Transverse colon (tissue), 4 donors: ENCODE measurements at regions not wholly inside any gene's neighbourhood (a gene's known extent, or its start where the extent isn't known, plus 50 kb on each side); places are given as distances from the start of the nearest gene placed in this dataset.

Source experiments
- DNase-seq: peaks from one replicate; pipeline ENCODE4 v3.0.0-alpha.2; 2019
- H3K27ac ChIP-seq, 4 donors: fragments of 200-600 bp; sonication (generic); 2 replicates each; pipeline ENCODE4 v1.5.1; 2016 to 2018; ENCODE audit warnings: inconsistent platforms in 4 of 4
- H3K27me3 ChIP-seq: fragments of 200-600 bp; sonication (generic); 2 replicates; pipeline ENCODE4 v1.5.1; 2017; ENCODE audit warnings: inconsistent platforms
- H3K36me3 ChIP-seq, 4 donors: fragments of 200-600 bp; sonication (generic); 2 replicates each; pipeline ENCODE4 v1.5.1; 2017 to 2019; ENCODE audit warnings: inconsistent platforms in 4 of 4
- H3K4me1 ChIP-seq, 4 donors: fragments of 200-600 bp; sonication (generic); 2 replicates each; pipeline ENCODE4 v1.5.1; 2017 to 2020; ENCODE audit warnings: inconsistent platforms in 4 of 4
- H3K4me3 ChIP-seq, 4 donors: fragments of 200-600 bp; sonication (generic); 1 replicate in 1 of 4; 2 replicates in 3 of 4; pipeline versions ENCODE4 v1.5.1 to v1.6.1; 2017 to 2019; ENCODE audit warnings: inconsistent platforms in 4 of 4
- H3K9me3 ChIP-seq, 2 donors: fragments of 200-600 bp; sonication (generic); 2 replicates each; pipeline ENCODE4 v1.5.1; 2017 to 2019; ENCODE audit warnings: inconsistent platforms in 2 of 2
- CTCF ChIP-seq, 5 experiments: fragments of 200-600 bp in 3 of 5; fragments of 450-650 bp in 2 of 5; sonication (generic) in 3 of 5; IDR thresholded peaks; 1 replicate in 2 of 5; 2 replicates in 3 of 5; pipeline ENCODE4 v1.5.1; 2016 to 2017; ENCODE audit warnings: antibody characterized with exemption in 5 of 5, inconsistent platforms in 3 of 5, mild to moderate bottlenecking in 2 of 5, moderate library complexity in 1 of 5
- EP300 ChIP-seq: sonication (generic); formaldehyde crosslinking; IDR thresholded peaks from one replicate; pipeline ENCODE4 v1.6.1; 2017; ENCODE audit warnings: antibody characterized with exemption, low read depth
- POLR2A ChIP-seq: fragments of 450-650 bp; IDR thresholded peaks from one replicate; pipeline ENCODE4 v1.6.1; 2016; ENCODE audit warnings: antibody characterized with exemption, mild to moderate bottlenecking, moderate library complexity
- POLR2AphosphoS5 ChIP-seq, 3 donors: sonication (generic); formaldehyde crosslinking; IDR thresholded peaks; one replicate each; pipeline ENCODE4 v1.6.1; 2016; ENCODE audit warnings: antibody characterized with exemption in 3 of 3
- WGBS, 2 donors: methylation state at CpG; one replicate each; pipeline ENCODE4 v1.1.5; 2018; ENCODE audit warnings: low coverage in 1 of 2; 5-methylcytosine and 5-hydroxymethylcytosine counted together
- in situ Hi-C, 4 donors: fragments of 200-750 bp; cut with MboI; loops; one replicate each; pipeline versions ENCODE4 v1.15.0 to v1.15.1; 2017; ENCODE audit warnings: low sequenced_read_pairs in 3 of 4, low pct_ligation_motif_present in 1 of 4, low pct_unique_long_range_greater_than_20kb in 1 of 4
- intact Hi-C: fragments of 100-400 bp; cut with DNase I; formaldehyde crosslinking; loops from one replicate; pipeline ENCODE4 v1.15.1; 2023; ENCODE audit warnings: low total_unique reads

GRCh38 chr4:30962939-30963338 is 242.8 kb downstream of the PCDH7 start:
- DNase-seq = no peak
- Histone ChIP-seq H3K27me3 (no peaks in the 10 kb centered on the region), H3K9me3 (no peaks in the 10 kb centered on the region), H3K4me1 (no peaks in the 10 kb centered on the region), H3K4me3 (no peak overlapping the region), H3K36me3 (no peaks in the 10 kb centered on the region), H3K27ac (no peak overlapping the region)
- intact Hi-C loops = no loop called here
- in situ Hi-C loops = no loop called here
- TF ChIP-seq CTCF (IDR thresholded peaks at IDR 0.05) = no peak
- no peak for TF ChIP-seq EP300
- no peak for TF ChIP-seq POLR2AphosphoS5 (IDR thresholded peaks at IDR 0.05)
- no peak for TF ChIP-seq POLR2A

- no peak overlapping the region for H3K4me3 ChIP-seq
- TF ChIP-seq POLR2A = no peak
- WGBS, 2 donors = 23 to 49% methylated on average over 5 of the region's 5 CpGs
- H3K36me3 ChIP-seq = no peaks in the 10 kb centered on the region
- peaks cover 0 to 10% (median 0%) of the 10 kb centered on the region in 4 donors for H3K4me1 ChIP-seq
- H3K9me3 ChIP-seq = no peaks in the 10 kb centered on the region
- intact Hi-C loops (no loop called here), in situ Hi-C loops (no loop called here)
- no peaks in the 10 kb centered on the region for H3K27me3 ChIP-seq
- DNase-seq = no peak
- no peak overlapping the region for H3K27ac ChIP-seq
Measured at GRCh38 chr4:30968926-30969325, 248.8 kb downstream of the PCDH7 start.

- Histone ChIP-seq H3K27me3 (no peaks in the 10 kb centered on the region), H3K9me3 (no peaks in the 10 kb centered on the region), H3K4me3 (no peak overlapping the region), H3K27ac (no peak overlapping the region), H3K4me1 (peaks cover 0 to 10% (median 0%) of the 10 kb centered on the region in 4 donors), H3K36me3 (no peaks in the 10 kb centered on the region)
- in situ Hi-C loops (no loop called here), intact Hi-C loops (no loop called here)
- TF ChIP-seq POLR2A (no peak), CTCF (IDR thresholded peaks at IDR 0.05) (no peak), POLR2AphosphoS5 (IDR thresholded peaks at IDR 0.05) (no peak), EP300 (no peak)
- DNase-seq = no peak
- WGBS, 2 donors = 65 to 74% methylated on average over 3 of the region's 3 CpGs
Measured at GRCh38 chr4:30972542-30972941, 252.4 kb downstream of the PCDH7 start.

- TF ChIP-seq POLR2AphosphoS5 (IDR thresholded peaks at IDR 0.05) = no peak
- no peak for TF ChIP-seq EP300
- TF ChIP-seq POLR2A = no peak
- TF ChIP-seq CTCF (IDR thresholded peaks at IDR 0.05) = no peak
- Histone ChIP-seq H3K27me3 (no peaks in the 10 kb centered on the region), H3K4me1 (peaks cover 0 to 7% (median 0%) of the 10 kb centered on the region in 4 donors), H3K9me3 (no peaks in the 10 kb centered on the region), H3K36me3 (no peaks in the 10 kb centered on the region), H3K4me3 (no peak overlapping the region), H3K27ac (no peak overlapping the region)
- intact Hi-C loops (no loop called here), in situ Hi-C loops (no loop called here)
- no peak for DNase-seq
Measured at GRCh38 chr4:30973993-30974392, 253.8 kb downstream of the PCDH7 start.

- no peak for TF ChIP-seq CTCF (IDR thresholded peaks at IDR 0.05)
- TF ChIP-seq POLR2AphosphoS5 (IDR thresholded peaks at IDR 0.05) = no peak
- no peak for TF ChIP-seq POLR2A
- TF ChIP-seq EP300 = no peak
- intact Hi-C loops (no loop called here), in situ Hi-C loops (no loop called here)
- H3K4me1 ChIP-seq = no peaks in the 10 kb centered on the region
- H3K36me3 ChIP-seq = no peaks in the 10 kb centered on the region
- 89 to 100% methylated on average over 2 of the region's 2 CpGs for WGBS, 2 donors
- no peak overlapping the region for H3K4me3 ChIP-seq
- no peak overlapping the region for H3K27ac ChIP-seq
- DNase-seq = no peak
- no peaks in the 10 kb centered on the region for H3K27me3 ChIP-seq
- no peaks in the 10 kb centered on the region for H3K9me3 ChIP-seq
Measured at GRCh38 chr4:30979402-30979801, 259.2 kb downstream of the PCDH7 start.
